Body of pancreas (tissue), 4 donors: ENCODE measurements at regions not wholly inside any gene's neighbourhood (a gene's known extent, or its start where the extent isn't known, plus 50 kb on each side); places are given as distances from the start of the nearest gene placed in this dataset.
"Not testable (repeated sequence)": the region's sequence is repeated elsewhere in the genome, so short reads cannot be mapped to it uniquely, and the experiment has no call there.

Source experiments
- POLR2A ChIP-seq, 3 donors: fragments of 450-650 bp; IDR thresholded peaks; one replicate each; pipeline ENCODE4 v1.6.1; 2016; ENCODE audit warnings: antibody characterized with exemption in 3 of 3, mild to moderate bottlenecking in 2 of 3
- TF ChIP-seq, protein P1 (sequence below), 7 experiments: fragments of 450-650 bp in 4 of 7; fragments of 200-600 bp in 3 of 7; sonication (generic) in 3 of 7; IDR thresholded peaks; one replicate each; pipeline ENCODE4 v1.5.1; 2016 to 2019; ENCODE audit warnings: antibody characterized with exemption in 7 of 7

GRCh38 chr10:4221310-4221709, 436.3 kb upstream of the KLF6 start:
- TF ChIP-seq, protein P1, sequence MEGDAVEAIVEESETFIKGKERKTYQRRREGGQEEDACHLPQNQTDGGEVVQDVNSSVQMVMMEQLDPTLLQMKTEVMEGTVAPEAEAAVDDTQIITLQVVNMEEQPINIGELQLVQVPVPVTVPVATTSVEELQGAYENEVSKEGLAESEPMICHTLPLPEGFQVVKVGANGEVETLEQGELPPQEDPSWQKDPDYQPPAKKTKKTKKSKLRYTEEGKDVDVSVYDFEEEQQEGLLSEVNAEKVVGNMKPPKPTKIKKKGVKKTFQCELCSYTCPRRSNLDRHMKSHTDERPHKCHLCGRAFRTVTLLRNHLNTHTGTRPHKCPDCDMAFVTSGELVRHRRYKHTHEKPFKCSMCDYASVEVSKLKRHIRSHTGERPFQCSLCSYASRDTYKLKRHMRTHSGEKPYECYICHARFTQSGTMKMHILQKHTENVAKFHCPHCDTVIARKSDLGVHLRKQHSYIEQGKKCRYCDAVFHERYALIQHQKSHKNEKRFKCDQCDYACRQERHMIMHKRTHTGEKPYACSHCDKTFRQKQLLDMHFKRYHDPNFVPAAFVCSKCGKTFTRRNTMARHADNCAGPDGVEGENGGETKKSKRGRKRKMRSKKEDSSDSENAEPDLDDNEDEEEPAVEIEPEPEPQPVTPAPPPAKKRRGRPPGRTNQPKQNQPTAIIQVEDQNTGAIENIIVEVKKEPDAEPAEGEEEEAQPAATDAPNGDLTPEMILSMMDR (IDR thresholded peaks at IDR 0.05) = not testable (repeated sequence)
- not testable (repeated sequence) for TF ChIP-seq POLR2A (IDR thresholded peaks at IDR 0.05)
